ENCODE measurements at regions not wholly inside any gene's neighbourhood (a gene's known extent, or its start where the extent isn't known, plus 50 kb on each side); places are given as distances from the start of the nearest gene placed in this dataset.

DNA sequence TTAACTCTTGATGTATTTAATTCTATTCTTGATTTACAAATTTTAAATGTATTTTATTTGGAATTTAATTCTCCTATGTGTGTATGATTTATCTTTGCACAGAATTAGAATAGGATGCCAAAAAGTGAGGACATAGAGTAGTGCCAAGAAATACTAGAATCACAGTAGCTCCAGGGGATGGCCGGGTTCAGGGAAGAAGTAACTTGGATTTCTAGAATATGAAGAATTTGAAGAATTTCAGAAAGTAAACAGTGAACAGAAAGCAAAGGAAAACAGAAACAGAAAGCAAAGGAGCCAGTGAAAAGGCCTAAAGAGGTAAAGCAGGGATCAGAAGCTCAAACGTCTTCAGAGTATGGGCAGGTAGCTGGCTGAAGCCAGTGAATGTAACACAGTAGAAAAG lies 1187.6 kb downstream of the RPA4 start (continued):
- TF ChIP-seq, protein P1, sequence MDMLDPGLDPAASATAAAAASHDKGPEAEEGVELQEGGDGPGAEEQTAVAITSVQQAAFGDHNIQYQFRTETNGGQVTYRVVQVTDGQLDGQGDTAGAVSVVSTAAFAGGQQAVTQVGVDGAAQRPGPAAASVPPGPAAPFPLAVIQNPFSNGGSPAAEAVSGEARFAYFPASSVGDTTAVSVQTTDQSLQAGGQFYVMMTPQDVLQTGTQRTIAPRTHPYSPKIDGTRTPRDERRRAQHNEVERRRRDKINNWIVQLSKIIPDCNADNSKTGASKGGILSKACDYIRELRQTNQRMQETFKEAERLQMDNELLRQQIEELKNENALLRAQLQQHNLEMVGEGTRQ (IDR thresholded peaks at IDR 0.05; ENCODE audit: low read length) = no peak
- TF ChIP-seq FOSL1 (IDR thresholded peaks at IDR 0.05; ENCODE audit: insufficient read depth, low read depth, low read length) (no peak), POLR2A (IDR thresholded peaks at IDR 0.05; ENCODE audit: control extremely low read depth in 1 of 2, low read depth in 2 of 2, low read length in 2 of 2) (no peak), GTF2F1 (IDR thresholded peaks at IDR 0.05; ENCODE audit: borderline replicate concordance, low read depth, low read length) (no peak), KDM5A (IDR thresholded peaks at IDR 0.05; ENCODE audit: low read length) (no peak), RNF2 (IDR thresholded peaks at IDR 0.05; ENCODE audit: borderline replicate concordance, low read depth, low read length, missing control alignments, poor library complexity, severe bottlenecking) (no peak)
